Lower lobe of right lung (tissue), 2 donors: ENCODE measurements at regions not wholly inside any gene's neighbourhood (a gene's known extent, or its start where the extent isn't known, plus 50 kb on each side); places are given as distances from the start of the nearest gene placed in this dataset.
"Not testable (repeated sequence)": the region's sequence is repeated elsewhere in the genome, so short reads cannot be mapped to it uniquely, and the experiment has no call there.

Source experiments
- ATAC-seq, 2 donors: fragments of 200-7000 bp; cut with Tn5 transposase; one replicate each; pipeline ENCODE4 v1.9.1; 2020 to 2022; ENCODE audit warnings: mild to moderate bottlenecking in 2 of 2, moderate library complexity in 2 of 2
- DNase-seq: peaks from one replicate; pipeline ENCODE4 v3.0.0-alpha.2; 2020
- H3K27ac ChIP-seq: fragments of 200-600 bp; one replicate; pipeline ENCODE4 v1.8.0; 2022
- H3K27me3 ChIP-seq: fragments of 200-600 bp; one replicate; pipeline ENCODE4 v1.8.0; 2022; ENCODE audit warnings: low read depth
- H3K36me3 ChIP-seq: fragments of 200-600 bp; one replicate; pipeline ENCODE4 v1.8.0; 2022; ENCODE audit warnings: mild to moderate bottlenecking
- H3K4me1 ChIP-seq: fragments of 200-600 bp; one replicate; pipeline ENCODE4 v1.8.0; 2022
- H3K4me3 ChIP-seq: fragments of 200-600 bp; one replicate; pipeline ENCODE4 v1.8.0; 2022; ENCODE audit warnings: mild to moderate bottlenecking
- H3K9me3 ChIP-seq: fragments of 200-600 bp; one replicate; pipeline ENCODE4 v1.8.0; 2022
- CTCF ChIP-seq: fragments of 200-600 bp; IDR thresholded peaks from one replicate; pipeline ENCODE4 v1.8.0; 2022; ENCODE audit warnings: antibody characterized with exemption, mild to moderate bottlenecking
- intact Hi-C: fragments of 100-400 bp; cut with DNase I; formaldehyde crosslinking; loops from one replicate; pipeline ENCODE4 v1.11.0; 2022
- donor health status: DM: no; HTN: yes; CAD: no; lungs with severe emphysema.

GRCh38 chr18:42330296-42330695 is 375.3 kb downstream of the PIK3C3 start:
- DNase-seq = no peak
- Histone ChIP-seq H3K9me3 (no peaks in the 10 kb centered on the region), H3K27ac (no peak overlapping the region), H3K4me3 (no peak overlapping the region), H3K27me3 (no peaks in the 10 kb centered on the region), H3K36me3 (no peaks in the 10 kb centered on the region), H3K4me1 (no peaks in the 10 kb centered on the region)
- ATAC-seq = no peak
- intact Hi-C loops = no loop called here
- TF ChIP-seq CTCF = no peak

DNA sequence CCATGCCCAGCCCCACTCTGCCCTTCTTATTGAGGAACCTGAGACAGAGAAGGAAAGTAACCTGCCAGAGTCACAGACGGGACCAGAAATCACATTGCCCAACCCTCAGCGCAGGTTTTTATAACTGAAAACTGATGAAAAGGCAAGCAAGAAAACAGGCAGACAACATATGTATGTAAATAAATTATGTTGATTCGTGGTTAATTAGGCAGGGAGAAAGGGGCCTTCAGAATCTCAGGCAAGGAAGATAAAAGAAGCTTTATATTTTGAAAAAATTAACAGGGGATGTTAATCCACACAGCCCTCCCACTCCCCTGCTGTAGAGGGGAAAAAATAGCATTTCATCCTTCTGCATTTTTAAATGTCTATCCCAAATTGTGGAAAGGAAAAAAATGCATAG is 378.5 kb downstream of the PIK3C3 start:
- H3K4me1 ChIP-seq = no peaks in the 10 kb centered on the region
- DNase-seq = no peak
- H3K9me3 ChIP-seq = no peaks in the 10 kb centered on the region
- intact Hi-C loops = no loop called here
- TF ChIP-seq CTCF = no peak
- no peak for ATAC-seq
- no peaks in the 10 kb centered on the region for H3K27me3 ChIP-seq
- no peak overlapping the region for H3K4me3 ChIP-seq
- H3K27ac ChIP-seq = no peak overlapping the region
- H3K36me3 ChIP-seq = no peaks in the 10 kb centered on the region

GRCh38 chr18:42334931-42335330 is 379.9 kb downstream of the PIK3C3 start:
- Histone ChIP-seq H3K36me3 (no peaks in the 10 kb centered on the region), H3K4me3 (no peak overlapping the region), H3K9me3 (no peaks in the 10 kb centered on the region), H3K27ac (no peak overlapping the region), H3K4me1 (no peaks in the 10 kb centered on the region), H3K27me3 (no peaks in the 10 kb centered on the region)
- no peak for ATAC-seq
- intact Hi-C loops = no loop called here
- no peak for DNase-seq
- TF ChIP-seq CTCF = no peak

DNA sequence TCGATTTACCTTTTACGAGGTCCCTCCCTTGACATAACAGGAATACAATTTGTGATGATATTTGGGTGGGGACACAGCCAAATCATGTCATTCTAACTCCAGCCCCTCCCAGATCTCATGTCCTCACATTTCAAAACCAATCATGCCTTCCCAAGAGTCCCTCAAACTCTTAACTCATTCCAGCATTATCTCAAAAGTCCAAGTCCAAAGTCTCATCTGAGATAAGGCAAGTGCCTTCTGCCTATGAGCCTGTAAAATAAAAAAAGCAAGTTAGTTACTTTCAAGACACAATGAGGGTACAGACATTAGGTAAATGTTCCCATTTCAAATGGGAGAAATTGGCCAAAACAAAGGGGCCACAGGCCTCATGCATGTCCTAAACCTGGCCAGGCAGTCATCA is 381.1 kb downstream of the PIK3C3 start:
- intact Hi-C loops = no loop called here
- ATAC-seq = no peak
- no peaks in the 10 kb centered on the region for H3K27me3 ChIP-seq

DNA sequence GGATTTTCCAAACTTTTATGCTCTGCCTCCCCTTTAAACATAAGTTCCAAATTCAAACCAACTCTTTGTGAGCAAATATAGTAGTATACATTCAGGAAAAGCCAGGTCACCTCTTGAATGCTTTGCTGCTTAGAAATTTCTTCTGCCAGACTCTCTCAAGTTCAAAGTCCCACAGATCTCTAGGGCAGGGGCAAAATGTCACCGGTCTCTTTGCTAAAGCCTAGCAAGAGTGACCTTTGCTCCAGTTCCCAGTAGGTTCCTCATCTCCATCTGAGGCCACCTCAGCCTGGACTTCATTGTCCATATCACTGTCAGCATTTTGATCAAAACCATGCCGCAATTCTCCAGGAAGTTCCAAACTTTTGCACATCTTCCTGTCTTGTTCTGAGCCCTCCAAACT is 382.3 kb downstream of the PIK3C3 start:
- H3K9me3 ChIP-seq, DNase-seq, H3K4me1 ChIP-seq, H3K27me3 ChIP-seq, ATAC-seq, H3K27ac ChIP-seq, H3K4me3 ChIP-seq, intact Hi-C loops, H3K36me3 ChIP-seq: not testable (repeated sequence)

More for the DNA sequence above, 381.1 kb downstream of the PIK3C3 start:
- Histone ChIP-seq H3K9me3 (no peaks in the 10 kb centered on the region), H3K4me1 (no peaks in the 10 kb centered on the region), H3K4me3 (no peak overlapping the region), H3K27ac (no peak overlapping the region), H3K36me3 (no peaks in the 10 kb centered on the region)
- no peak for TF ChIP-seq CTCF
- DNase-seq = no peak

GRCh38 chr18:42338683-42339082 is 383.6 kb downstream of the PIK3C3 start:
- H3K4me1 ChIP-seq = no peaks in the 10 kb centered on the region
- no peaks in the 10 kb centered on the region for H3K36me3 ChIP-seq
- ATAC-seq = no peak
- TF ChIP-seq CTCF = no peak
- intact Hi-C loops = no loop called here
- H3K4me3 ChIP-seq = no peak overlapping the region
- DNase-seq = no peak
- no peak overlapping the region for H3K27ac ChIP-seq
- no peaks in the 10 kb centered on the region for H3K9me3 ChIP-seq
- H3K27me3 ChIP-seq = no peaks in the 10 kb centered on the region
